T-helper 1 cell treated with Interleukin-12 subunit alpha and Interleukin-12 subunit beta and Interleukin-4 antibody, amounts not matched to agents 30 ng/mL and 1 ng/mL, for 36 hours (primary cell): ENCODE measurements at regions not wholly inside any gene's neighbourhood (a gene's known extent, or its start where the extent isn't known, plus 50 kb on each side); places are given as distances from the start of the nearest gene placed in this dataset.

Experiments used
- intact Hi-C: fragments of 100-400 bp; cut with micrococcal nuclease; formaldehyde crosslinking; loops from one replicate; pipeline ENCODE4 v1.15.1; 2024

DNA sequence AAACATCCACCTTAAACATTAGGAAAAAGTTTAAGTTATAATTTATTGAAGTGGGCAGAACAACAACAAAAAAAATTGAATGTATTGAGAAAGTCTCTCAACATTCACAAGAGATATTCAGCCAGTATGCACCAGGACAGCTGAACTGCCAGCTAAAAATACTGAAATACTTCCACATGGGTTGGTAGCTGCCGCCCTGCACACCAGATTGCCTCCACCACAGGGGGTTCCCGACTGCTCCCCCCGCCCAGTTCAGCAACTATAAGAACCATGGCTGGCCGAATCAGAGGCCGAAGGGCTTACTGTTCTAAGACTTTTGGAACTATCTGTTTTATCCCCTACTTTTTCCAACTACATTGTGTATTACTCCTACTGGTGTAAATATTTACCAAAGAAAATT is 150.0 kb upstream of the LRP1B start:
- intact Hi-C loops: no loop called here

DNA sequence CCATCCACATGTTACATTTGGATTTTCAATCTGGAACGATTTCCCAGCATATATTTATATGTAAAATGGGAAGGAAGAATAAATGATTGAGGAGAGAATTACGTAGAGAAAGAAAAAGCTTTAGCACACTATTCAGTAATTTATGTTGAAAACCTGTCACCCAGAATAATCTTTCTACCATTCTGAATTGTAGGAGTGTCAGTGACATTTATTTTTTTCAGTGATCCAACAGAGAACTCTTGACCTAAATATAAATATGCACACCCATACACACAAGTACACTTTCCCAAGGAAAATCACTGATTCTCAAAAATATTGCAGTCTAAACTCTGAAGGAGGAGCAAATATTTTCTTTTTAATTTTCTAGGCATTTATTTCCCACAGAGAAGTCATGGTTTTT is 140.2 kb upstream of the LRP1B start:
- intact Hi-C loops: no loop called here

DNA sequence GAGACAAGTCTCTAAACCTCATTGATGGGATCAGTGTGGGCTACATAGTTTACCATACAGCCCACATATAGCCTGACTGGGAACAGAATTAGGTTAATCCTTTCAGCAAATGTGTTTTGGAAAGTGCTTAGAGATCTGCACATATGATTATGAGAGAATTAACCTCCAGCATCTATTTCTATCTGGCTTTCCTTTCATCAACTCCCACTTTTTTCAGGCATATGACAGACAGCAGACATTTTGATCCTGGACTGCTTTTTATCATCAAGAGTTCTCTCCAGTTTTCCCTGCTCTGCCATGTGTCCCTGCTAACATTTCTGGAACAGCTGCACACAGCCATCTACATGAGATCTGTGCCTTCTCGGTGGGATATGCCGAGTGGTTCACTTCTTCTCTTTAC is 139.5 kb upstream of the LRP1B start:
- intact Hi-C loops: no loop called here

- intact Hi-C loops: no loop called here
These were observed 128.5 kb upstream of the LRP1B start for GRCh38 chr2:142259356-142259755.

DNA sequence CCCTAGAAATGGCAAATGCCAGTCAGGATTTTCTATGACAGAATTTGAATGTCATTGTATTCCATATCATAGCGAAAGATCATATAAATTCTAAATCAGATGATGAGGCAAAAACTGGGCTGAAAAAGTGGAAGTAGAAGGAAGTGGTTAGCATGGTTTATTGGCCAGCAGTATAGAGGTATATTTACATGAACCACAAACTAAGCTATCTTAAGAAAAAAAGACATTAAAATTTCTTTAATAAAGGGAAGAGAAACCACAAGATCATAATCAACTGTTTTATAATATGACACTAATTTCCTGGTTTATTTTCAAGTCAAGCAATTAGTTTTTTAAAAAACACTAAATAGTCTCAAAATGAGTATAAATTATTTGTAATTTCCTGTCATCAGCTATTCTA is 123.2 kb upstream of the LRP1B start:
- intact Hi-C loops: no loop called here

DNA sequence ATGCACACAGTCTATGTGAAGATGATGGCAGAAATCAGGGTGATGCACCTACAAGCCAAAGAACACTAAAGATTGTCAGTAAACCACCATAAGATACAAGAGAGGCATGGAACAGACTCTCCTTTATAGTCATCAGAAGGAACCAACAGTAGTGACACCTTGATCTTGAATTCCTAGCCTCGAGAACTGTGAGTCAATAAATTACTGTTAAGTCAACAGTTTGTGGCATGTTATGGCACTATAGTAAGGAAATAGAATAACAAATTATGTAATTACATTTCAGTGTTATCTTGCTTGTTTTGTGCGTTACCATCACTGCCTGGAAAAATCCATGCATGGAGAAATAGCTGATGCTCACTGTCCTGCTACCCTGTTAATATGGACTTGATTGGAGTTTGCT is 110.2 kb upstream of the LRP1B start:
- intact Hi-C loops: no loop called here

- intact Hi-C loops: no loop called here
These were observed 105.4 kb upstream of the LRP1B start for GRCh38 chr2:142236181-142236580.

DNA sequence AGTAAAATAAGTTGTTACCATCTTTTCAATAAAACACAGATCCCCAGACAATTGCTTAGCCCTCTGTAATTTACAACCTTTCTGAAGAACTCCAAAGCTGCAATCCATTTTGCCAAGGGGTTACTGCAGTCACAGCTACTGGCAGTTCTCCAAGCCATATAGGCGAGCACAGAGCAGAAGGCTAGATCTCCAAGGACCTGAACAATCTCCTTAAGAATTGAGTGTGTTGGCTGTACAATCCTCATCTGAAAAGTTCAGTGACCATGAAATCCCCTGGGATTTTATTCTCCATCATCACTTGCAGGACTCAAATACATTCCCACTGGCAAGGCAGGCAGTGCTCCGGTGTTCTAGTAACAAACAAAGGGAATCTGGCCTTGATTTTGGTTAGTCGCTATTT is 103.9 kb upstream of the LRP1B start:
- intact Hi-C loops: no loop called here

- intact Hi-C loops: no loop called here
These were observed 92.5 kb upstream of the LRP1B start for GRCh38 chr2:142223309-142223708.

DNA sequence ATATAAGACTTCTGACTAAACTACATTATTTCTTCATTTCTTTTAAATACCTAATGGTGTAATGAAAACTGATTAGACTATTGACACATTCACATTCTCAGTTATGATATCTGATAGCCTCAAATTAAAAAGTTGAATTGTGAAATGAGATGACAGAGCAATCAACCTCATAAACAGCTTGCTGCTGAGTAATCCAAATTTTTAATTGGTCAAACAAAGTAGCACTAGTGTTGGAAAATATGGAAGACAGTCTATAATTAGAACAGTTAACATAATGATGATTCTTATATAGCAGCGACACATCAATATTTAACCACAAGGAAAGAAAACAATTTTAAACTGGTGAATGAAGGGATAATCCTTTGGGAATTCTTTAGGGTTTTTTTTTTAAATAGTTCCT is 91.9 kb upstream of the LRP1B start:
- intact Hi-C loops: no loop called here

DNA sequence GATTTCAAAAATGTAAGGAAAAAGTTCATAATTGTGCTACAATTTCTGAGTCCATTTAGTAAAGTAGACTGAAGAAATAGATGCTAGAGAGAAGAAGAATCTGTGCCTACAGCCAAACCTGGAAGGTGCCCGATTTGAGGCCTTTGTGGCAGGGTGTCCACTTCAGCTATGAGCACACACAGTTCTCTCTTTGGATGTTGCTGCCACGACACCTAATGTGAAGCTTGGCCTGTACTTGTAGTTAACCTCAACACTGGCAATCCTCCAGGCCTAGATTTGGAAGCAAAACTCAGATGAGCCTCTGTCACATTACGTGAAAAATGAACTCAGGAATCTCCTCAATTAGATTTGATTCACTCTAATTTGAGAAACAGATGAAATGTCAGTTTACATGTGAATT is 90.1 kb upstream of the LRP1B start:
- intact Hi-C loops: no loop called here

DNA sequence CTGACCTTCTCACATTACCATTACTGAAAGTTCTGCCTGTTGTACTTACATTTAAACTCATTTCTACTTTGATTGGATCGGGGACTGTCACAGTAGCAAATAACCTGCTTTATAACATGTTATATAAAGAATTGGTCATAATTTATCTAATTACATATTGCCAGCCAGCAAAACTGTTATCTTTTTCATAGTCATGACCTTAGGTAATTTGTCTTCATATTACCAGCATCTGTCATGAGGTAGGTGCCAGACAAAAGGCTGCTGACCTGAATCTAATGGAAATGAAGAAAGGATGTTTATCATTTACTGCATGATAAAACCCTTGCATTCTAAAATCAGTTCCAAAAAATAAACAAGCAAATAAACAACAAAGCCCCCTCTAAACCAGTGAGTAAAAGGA is 89.4 kb upstream of the LRP1B start:
- intact Hi-C loops: no loop called here

DNA sequence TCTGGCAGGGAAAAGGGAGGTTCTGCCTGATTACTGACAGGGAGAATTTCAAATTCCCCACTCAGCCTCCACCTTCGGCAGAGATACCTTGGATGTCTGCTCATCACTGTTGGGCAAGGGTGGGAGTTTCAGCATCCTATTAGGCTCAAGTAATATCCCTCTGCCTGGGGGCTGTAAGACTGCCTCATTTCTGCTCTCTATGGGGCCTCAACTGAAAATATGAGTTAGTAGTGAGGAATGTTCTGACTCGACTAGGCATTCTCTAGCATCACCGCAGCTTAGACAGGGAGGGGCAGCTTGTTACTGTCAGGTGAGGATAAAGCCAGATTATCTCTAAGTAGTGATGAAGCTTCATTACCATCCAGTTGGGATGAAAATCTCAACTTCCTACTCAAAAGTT is 87.7 kb upstream of the LRP1B start:
- intact Hi-C loops: no loop called here

DNA sequence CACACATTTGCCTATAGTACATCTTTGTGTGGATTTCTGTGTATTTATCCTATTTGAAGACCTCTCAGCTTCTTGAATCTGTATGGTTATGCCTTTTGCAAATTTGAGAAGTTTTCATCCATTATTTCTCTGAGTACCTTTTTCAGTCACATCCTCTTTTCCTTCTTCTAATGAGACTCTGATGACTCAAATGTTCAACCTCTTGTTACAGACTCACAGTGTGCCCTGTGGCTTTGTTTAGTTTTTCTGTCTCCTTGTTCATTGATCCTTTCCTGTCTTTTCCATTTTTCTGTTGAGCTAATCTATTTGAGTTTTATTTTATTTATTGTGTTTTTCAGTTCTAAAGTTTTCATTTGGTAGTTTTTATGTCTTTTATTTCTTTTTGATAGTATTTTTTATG is 87.0 kb upstream of the LRP1B start:
- intact Hi-C loops: no loop called here

- intact Hi-C loops: no loop called here
These were observed 69.2 kb upstream of the LRP1B start for GRCh38 chr2:142200062-142200461.

DNA sequence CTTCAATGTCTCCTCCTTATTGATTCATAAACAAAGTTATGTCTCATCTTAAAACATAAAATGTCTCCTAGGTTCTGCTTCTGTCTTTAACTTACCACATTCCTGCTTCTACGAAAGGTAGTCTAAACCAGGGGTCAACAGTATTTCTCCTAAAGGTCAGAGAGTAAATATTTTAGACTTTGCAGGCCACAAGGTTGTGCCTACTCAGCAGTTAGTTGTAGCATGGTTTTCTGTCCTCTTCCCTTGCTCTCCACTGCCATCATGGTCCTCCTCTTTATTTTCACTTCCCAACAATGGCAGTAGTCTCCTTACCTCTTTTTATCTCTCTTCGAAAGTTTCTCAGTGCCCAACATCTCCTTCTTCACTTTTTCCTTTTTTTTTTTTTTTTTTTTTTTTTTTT is 68.3 kb upstream of the LRP1B start:
- intact Hi-C loops: no loop called here

GRCh38 chr2:142190805-142191204 is 60.0 kb upstream of the LRP1B start:
- intact Hi-C loops: no loop called here

DNA sequence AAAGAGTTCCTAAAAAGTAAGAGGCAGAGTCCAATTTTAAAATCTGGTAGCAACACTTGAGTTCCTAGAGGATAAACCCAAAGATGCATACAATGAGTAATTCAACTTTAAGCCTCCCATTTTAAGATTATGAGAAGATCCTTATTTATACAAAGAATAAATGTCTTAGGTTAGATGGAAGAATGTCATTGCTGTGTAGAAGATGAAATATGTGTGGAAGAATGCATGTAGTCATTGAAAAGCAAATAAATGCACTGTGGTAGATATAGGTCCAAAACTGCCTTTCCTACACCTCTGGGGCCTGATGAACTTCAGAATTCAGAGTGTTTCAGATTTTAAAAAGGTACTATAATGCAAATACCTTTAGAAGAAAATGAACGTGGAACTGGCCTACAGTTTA is 58.7 kb upstream of the LRP1B start:
- intact Hi-C loops: no loop called here

DNA sequence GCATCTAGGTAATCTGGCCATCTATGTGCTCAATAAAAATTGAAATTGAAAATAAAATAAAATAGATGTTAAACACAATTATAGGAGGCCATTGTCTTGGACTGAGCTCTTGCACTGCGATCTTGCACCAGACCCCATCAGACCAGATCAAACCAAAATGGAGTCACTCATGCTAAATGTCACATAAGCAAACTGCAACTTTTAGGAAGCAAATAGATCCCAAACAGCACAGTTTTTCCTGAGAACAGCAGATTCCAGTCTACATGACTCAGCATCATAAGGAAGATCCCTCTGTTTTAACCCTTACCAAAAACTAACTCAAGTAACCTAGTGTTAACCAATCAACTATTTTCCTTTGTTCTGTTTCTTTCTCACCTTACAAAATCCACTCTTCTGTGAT is 57.7 kb upstream of the LRP1B start:
- intact Hi-C loops: no loop called here

DNA sequence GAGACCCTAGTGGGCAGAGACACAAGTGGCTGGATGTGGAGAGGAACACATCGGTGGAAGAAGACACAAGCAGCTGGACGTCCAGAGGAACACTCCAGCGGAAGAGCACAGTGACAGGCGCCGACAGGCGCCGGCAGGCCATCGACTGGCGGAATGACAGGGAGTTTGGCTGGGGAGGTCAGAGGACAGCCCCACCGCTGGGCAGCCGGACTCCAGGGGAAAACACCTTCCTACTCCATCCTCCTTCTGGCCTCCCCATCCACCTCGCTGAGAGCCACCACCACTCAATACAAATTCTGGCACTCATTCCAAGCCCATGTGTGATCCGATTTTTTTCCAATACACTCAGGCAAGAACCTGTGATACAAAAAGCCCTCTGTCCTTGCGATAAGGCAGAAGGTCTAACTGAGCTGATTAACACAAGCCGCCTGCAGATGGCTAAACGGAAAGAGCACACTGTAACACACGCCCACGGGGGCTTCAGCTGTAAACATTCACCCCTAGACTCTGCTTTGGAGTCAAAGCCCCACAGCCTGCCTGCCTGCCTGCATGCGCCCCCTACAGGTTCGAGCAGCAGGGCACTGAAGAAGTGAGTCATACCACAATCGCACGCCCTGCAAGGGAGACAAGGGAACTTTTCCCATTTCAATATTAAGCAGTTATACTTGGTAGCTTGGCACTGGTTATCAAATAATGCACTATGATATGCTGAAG is 50.2 kb upstream of the LRP1B start:
- intact Hi-C loops: no loop called here
